OCI-LY7 (cell line): ENCODE measurements at regions not wholly inside any gene's neighbourhood (a gene's known extent, or its start where the extent isn't known, plus 50 kb on each side); places are given as distances from the start of the nearest gene placed in this dataset.

Source experiments
- CTCF ChIP-seq: fragments of 200-600 bp; sonication (generic); conservative IDR thresholded peaks from 2 replicates; pipeline ENCODE4 v1.5.1; 2014; ENCODE audit warnings: mild to moderate bottlenecking, antibody characterized with exemption, low read length, moderate library complexity, mixed read lengths
- EZH2phosphoT487 ChIP-seq: fragments of 200-600 bp; sonication (generic); IDR thresholded peaks from 2 replicates; pipeline ENCODE4 v1.6.1; 2018; ENCODE audit warnings: low read depth, borderline replicate concordance, mild to moderate bottlenecking, mixed run types, antibody characterized with exemption, low read length, moderate library complexity, mixed read lengths

DNA sequence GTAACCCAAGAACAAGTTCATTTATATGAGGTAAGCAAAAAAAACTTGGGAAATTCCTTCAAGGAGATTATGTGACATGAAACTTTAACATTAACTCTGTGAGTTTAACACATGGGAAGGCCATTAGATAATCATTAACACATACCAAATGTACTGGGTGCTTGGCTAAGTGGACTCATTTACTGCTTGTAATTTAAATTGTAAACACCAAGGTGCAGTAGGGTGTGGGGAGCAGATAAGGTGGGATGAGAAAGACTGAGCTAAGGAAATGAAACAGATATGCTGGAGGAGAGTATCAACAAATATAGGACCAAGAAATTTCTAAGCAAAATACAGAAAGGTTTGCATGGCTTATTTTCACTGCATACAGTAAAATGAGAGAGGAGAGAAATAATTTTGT is 2384.8 kb upstream of the ACO1 start:
- no peak for TF ChIP-seq CTCF
- TF ChIP-seq EZH2phosphoT487, result no peak
